OCI-LY1 (cell line): ENCODE measurements at regions not wholly inside any gene's neighbourhood (a gene's known extent, or its start where the extent isn't known, plus 50 kb on each side); places are given as distances from the start of the nearest gene placed in this dataset.

ENCODE experiments used
- CTCF ChIP-seq: fragments of 200-600 bp; sonication (generic), shearing (Covaris generic); IDR thresholded peaks from 2 replicates; pipeline ENCODE4 v1.5.1; 2017; ENCODE audit warnings: mild to moderate bottlenecking, antibody characterized with exemption, low read length, moderate library complexity, mixed read lengths
- EZH2 ChIP-seq: fragments of 200-600 bp; sonication (generic), shearing (Covaris generic); IDR thresholded peaks from 2 replicates; pipeline ENCODE4 v1.8.0; 2017; ENCODE audit warnings: borderline replicate concordance, mixed run types, mild to moderate bottlenecking, antibody characterized with exemption, low read length, moderate library complexity, mixed read lengths

- no peak for TF ChIP-seq CTCF
- TF ChIP-seq EZH2 = no peak
These were observed 113.3 kb upstream of the SSTR4 start for GRCh38 chr20:22921595-22922421.
